HG02759 (cell line): ENCODE measurements at regions not wholly inside any gene's neighbourhood (a gene's known extent, or its start where the extent isn't known, plus 50 kb on each side); places are given as distances from the start of the nearest gene placed in this dataset.
A peak's percentile ranks its signal among the peaks of the same experiment; 100 is the strongest.
"Not testable (repeated sequence)": the region's sequence is repeated elsewhere in the genome, so short reads cannot be mapped to it uniquely, and the experiment has no call there.

Source experiments
- ATAC-seq: cut with Tn5 transposase; IDR thresholded peaks from one replicate; pipeline ENCODE4 v1.9.1; 2021; ENCODE audit warnings: mild to moderate bottlenecking, moderate library complexity; ENCODE audit not compliant: unreplicated experiment

DNA sequence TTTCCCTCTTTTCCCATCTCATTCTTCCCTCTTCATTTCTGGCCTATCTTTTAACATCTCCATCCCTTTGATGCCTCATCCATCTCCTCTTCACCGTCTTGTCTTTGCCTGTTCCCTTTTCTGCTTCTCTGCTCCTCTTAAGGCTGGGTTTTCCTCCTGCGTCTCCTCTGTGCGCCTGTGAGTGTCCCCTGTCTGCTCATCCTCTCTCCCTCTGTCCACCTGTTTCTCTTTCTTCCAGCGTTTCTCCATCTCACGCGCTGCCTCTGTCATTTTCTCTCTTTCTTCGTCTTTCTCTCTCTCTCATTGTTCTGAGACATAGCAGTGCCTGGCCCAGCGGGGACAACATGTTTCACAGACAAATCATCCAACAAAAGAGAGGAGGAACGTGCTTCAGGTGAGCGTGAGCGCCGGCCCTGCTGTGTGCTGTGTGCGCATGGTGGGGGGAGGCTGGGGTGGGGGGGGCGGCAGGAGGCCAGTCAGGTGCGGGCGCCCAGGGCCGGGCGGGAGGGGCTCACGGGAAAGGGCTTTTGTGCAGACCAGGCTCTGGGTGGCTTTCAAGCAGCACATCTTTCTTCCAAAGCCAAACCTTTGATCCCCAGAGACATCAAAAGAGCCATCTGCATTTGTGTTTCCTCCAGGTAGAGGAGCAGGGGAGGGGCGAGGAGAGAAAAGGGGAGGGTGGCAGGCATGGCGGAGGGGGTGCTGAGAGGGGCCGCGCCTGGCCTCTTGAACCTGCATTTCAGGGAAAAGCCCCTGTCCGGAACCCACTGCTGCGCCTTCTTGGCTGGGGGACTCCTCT, 121.3 kb downstream of the VEGFA start:
- ATAC-seq: no peak

DNA sequence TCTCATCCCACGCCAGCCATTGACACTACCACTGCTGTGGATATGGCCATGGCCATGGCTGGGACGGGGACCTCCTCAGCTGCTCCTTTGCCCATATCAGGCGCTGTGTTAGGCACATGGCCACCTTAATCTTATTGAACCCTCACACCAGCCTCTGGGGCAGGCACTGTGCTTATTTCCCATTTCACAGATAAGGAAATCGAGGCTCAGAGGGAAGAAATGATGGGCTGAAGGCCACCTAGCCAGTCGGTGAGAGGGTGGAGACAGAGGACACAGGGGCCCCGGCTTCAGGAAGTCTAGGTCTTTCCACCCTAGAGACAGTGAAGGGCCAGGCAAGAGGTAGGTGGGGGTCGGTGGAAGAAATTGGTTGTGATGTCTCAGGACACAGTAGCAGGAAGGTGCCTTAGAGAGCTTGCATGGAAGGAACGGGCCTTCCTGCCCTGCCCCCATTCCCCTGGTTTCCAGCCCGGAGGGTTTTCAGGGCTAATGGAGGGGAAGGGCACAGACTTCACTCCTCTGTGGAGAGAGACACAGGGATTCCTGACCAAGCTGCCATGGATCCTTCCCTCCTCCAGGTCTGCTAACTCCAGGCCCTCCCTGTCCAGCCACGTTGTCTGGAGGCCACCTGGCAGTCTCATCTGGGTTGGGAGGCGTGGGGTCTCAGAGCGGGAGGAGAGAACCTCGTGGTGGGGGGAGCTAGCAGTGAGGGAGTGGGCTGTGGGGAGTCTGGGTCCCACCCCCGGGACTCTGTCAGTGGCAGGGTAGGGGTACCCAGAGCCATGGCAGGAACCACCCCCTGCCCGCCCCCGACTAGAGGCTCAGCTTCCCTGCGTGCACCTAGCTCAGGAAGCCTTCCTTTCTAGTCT, 120.4 kb downstream of the VEGFA start:
- no peak for ATAC-seq

DNA sequence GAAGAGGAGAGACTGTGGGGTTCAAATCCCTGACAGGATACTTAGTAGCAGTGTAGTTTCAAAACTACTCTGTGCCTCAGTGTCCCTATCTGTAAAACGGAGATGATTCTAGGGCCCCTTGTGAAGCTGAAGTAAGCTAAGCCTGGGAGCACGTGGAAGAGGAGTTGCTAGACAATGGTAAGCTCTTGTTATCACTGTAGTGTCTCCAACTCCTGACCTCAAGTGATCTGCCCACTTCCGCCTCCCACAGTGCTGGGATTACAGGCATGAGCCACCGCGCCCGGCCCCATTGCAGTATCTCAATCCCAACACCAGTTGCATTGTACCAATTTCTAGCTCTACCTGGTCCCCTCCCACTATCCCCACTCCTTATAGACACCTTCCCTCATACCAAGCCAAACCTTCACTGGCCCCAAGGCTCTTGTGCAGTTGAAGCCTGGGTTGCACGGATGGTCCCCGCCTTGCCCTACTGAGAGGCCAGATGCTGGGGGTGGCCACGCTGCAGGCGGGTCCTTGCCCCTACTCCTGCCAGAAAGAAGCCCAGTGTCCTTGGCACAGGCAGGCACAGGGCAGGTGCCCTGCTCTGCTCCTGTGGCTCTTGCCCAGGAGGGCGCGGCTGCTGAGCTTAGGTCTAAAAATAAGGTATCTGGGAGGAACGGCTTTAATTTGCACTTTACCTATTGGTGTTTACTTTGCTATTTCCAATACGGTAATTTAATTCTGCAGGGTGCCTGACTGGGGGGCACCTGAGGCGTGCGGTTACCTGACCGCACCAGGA, 118.1 kb downstream of the VEGFA start:
- no peak for ATAC-seq

DNA sequence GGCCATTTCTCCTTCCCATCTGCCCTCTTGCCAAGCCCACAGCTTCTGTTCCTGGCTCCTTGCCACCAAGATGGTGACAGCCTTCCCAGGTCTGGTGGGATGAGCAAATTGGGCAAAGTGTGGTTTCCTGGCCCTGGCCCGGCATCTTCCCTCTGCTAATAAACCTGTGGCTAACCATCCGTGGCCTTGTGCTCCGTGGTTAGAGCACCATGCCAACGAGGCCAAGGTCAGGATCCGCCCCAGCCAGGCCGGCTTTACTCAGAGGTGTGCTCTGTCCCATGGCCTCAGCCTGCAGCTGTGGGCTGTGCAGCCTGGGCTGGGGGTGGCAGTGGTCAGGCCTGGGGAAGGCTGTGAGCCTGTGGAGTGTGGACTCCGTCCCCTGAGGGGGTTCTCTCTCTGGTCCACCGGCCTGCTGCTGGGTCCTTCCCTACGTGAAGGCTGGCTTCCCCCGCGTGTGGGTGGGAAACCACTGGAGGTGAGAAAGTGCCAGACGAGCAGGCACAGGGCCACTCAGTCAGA, 117.4 kb downstream of the VEGFA start:
- ATAC-seq: no peak

DNA sequence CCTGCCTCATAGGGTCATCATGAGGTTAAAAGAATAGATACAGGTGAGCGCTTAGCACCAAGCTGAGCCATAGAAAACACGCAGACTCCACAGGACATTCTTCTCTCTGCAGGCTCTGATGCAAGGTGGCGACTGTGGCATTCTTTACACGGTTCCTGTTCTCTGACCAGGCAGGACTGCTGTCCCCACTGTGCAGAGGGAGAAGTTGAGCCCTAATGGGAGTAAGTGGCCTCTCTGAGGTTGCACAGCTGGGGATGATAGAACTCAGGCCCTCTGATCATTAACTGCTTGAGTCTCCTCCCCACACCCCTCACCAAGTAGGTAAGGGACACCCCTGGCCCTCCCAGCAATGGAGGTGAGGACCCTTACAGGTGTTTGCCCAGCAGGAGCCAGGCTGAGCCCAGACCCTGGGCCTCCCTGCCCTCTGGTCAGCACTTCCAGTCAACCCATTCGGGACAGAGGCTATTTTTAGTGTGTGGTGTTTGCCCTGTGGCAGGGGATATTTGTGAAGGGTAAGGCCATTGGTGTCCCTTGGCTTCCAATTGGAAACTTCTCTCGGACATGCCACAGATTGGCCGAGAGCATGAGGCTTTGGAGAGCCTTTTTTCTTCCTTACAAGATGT, 116.8 kb downstream of the VEGFA start:
- no peak for ATAC-seq

DNA sequence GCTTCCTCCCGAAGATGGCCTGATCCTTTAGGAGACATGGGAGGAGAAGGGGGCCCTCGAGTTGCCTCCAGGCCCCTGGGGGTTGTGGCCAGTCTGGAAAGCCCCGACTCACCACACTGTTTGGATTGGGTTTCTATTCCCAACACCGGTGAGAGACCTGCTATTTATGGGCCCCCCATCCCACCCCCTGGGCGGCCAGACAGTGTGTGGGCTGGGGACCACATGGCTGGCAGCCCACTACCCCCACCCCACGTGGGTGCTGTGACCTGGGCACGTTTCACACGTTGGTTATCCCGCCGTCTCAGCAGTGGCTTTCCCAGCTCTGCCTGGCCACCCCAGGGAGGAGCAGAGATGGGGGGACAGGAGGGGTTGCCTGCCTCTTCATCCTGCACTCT, 116.1 kb downstream of the VEGFA start:
- no peak for ATAC-seq

DNA sequence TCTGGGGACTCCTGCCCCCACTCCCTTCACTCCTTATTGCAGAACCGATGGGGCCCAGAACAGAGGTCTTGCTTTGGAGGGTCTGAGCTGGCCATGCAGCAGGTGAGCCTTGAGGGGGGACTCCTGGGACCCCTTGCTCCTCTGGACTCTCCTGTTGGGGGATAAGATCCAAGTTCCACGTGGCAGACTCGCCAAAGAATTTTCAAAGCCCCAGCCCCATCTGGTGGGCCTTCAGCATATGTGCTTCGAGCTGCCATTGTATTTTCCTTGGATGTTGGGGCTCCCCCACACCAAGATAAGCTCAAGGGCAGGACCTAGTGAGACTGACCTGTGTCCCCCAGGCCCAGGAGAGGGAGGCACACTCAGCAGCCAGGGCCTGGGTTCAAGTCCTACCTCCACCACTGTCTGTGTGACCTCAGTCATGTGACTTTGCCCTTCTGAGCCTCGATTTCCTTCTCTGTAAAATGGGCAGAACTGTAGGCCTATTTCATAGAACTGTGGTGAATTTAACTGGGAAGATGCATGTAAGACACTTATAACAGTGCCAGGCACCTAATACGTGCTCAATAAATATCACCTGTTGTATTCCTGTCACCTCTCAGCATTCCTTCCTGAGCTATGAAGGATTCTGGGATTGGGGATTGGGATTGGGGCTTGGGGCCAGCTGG, 115.5 kb downstream of the VEGFA start:
- no peak for ATAC-seq

DNA sequence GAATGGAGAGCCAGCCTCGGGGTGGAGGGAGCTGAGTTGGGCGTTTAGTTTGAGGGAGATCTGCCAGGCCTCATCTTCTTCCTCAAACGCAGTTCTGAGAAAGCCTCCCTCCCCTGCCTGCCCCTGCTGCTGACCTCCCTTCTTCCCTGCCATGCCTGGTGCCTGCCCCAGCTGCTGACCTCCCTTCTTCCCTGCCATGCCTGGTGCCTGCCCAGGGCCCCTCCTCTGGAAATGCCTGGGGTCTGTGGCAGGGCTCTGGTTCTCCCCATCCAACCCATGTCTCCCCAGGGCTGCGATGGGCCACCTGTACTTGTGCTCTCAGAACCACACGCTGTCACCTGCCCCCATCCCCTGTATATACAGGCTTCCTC, 114.6 kb downstream of the VEGFA start:
- ATAC-seq: no peak

DNA sequence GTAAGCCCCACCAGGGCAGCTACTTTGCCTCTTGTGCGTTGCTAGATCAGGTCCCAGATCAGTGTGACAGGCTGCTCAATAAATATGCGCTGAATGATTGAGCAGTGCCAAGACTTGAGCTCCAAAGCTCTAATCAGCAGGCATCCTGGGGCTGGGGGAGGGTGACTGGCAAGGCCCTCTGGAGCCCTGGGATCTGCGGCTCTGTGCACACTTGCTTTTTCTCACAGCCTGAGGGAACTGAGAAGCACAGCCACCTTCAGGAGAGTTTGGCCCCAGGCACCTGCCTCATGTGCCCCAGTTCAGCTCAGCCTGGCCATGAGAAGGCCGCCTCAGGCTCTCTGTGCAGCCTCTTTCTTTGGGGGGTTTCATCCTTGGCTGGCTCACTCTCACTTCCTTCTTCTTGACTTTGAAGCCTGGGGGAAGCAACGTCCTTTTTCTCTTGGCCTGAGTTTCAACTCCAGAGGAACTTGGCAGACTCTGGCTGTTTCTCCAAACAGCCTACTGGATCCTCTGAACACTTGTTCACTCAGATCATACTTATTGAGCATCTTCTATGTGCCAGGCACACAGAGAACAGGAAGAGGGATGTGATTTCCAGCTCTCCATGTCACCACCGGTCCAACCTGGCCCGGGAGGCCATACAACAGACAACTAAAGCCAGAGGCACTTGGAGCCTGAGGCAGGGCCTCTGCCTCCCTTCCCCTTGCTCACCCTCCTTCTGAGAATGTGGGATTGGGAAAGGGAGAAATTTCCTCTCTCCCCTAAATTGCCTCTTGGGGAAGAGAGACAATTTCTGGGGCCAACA, 114.0 kb downstream of the VEGFA start:
- ATAC-seq: peak; percentile 59

DNA sequence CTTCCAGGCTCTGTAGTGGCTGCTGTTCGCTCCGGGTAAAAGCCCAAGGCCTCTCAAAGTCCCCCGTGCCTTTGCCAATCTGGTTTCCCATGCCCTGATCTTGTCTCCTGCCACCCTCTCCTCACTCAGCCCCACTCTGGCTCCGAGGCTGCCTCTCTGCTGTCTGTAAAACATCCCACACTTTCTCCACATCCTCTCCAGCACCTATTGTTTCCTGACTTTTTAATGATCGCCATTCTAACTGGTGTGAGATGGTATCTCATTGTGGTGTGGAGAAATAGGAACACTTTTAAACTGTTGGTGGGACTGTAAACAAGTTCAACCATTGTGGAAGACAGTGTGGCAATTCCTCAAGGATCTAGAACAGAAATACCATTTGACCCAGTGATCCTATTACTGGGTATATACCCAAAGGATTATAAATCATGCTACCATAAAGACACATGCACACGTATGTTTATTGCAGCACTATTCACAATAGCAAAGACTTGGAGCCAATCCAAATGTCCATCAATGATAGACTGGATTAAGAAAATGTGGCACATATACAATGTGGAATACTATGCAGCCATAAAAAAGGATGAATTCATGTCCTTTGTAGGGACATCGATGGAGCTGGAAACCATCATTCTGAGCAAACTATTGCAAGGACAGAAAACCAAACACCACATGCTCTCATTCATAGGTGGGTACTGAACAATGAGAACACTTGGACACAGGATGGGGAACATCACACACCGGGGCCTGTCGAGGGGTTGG, 112.9 kb downstream of the VEGFA start:
- not testable (repeated sequence) for ATAC-seq

DNA sequence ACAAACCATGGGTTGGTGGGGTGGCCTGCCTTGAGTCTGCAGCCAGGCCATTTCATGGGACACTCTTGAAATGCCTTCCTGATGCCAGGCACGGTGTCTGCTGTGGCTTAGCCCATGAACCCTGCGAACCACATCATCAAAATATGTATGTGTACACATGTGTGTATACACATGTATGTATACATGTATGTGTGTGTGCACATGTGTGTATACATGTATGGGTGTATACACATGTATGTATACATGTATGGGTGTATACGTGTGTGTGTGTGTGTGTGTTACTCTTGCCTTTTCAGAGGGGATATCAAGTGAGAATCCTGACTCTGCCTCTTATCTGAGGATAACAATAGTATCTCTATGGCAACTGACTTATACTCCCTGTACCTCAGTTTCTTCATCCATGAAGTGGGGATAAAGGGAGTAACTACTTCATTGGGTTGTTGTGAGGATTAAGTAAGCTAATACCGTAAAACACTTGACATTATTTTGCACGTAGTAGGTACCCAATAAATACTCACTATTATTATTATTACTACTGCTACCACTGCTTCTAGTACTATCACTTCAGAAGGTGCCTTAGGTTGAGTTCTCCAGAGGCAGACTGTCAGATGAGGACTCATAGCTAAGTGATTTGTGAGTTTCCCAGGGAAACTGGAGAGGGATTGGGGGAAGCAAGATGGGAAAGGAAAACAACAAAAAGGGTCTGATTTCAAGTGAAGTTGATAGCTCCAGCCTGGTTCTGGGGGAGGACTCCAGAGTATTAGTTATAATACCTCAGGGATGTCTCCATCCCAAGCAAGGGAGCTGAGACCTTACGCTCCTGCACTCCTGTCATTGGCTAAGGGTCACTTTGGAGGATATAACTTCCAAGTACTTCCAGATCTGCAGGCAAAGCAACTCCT, 110.5 kb downstream of the VEGFA start:
- no peak for ATAC-seq

DNA sequence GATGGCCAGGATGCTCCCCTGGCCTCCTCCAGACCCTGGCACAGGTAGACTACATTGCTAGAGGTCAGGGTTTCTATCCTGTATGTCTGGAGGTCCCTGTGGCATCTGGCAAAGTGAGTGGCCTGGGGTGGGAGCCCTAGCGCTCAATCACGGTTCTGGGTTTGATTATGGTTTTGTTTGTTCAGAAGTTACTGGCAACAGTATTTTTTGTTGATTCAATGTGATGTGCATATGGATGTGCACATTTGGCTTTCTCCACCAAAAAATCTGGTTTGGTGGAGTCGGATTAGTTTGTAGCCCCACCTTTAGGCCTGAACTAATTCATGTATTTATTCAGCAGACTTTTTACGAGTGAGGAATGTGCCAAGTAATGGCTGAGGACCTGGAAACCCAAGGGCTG, 109.7 kb downstream of the VEGFA start:
- no peak for ATAC-seq

DNA sequence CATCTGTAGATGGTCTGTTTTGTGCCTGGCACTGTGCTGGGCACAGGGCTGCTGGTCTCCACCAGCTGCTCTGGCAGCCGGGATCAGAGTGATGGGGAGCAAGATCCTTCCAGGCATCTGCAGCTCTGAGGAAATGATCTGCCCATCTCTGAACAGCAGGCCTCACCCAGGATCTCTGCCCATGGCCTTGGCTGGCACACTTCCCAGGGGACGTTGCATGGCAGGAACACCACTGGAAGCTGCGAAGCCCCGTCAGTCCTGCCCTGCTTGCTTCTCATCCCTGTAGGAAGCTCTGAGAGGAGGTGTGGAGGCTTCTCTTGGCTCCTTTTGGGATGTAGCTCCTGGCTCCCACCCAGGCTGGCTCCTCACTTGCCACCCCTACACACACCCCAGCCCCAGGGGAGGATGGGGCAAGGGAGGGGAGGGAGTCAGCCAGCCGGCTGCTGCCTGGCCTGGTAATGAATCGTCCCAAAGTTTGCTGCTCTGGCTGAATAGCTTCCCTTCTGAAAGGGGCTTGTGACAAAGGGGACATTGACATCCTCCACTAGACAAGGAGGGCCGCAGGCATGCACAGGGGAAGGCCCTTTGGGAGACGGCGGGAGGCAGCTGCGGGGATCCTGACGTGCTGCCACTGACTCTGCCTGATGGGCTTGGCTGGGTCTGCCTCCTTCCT, 108.9 kb downstream of the VEGFA start:
- ATAC-seq: no peak

DNA sequence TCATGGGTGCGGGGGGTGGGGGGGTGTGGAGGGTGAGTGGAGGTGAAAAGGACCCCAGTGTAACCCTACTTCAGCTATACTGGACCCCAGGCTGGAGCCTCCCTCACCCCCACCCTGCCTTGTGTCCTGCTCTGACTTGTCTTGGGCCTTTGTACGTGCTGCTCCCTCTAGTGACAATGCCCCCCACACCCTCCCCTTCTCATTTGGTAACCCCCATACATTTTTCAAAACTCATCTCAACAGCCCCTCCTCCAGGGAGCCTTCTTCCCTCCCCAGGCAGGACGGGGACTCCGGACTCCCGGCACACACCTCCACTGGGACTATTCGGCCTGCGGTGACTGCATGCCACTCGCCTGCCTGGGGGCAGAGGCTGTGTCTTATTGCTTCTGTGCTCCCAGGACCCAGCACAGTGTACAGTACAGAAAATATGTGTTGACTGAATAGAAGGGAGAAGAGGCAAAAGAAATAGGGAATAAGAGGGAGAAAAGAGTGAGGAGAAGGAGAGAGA, 108.2 kb downstream of the VEGFA start:
- ATAC-seq: no peak

DNA sequence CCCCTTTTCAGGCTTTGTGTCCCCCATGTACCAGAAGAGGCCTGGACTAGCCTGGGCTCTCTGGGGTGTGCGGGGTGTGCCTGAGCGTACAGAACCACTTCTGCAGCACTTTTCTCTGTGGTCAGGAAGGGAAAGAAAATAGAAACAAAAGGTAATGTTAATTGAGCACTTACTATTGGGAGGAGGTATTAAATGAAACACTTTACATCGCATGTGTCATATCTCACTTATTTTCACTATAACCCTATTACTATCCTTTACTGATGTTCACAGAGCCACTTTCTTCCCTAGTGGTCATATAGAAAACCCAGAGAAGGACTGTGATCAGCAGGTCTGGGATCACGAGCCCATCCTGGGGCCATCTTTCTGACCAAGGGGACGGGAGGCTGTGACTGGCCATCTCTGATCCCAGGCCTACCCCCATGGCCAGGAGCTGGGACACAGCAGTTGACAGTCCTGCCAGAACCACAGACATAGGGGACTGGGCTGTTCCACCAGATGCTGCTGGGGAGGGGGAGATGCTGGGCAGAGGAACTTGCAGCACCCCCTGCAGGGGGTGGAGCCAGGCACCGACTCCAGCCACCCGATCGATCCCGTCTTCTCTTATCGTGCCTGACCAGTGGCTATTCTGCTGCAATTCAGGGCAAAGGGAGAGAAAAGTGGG, 107.6 kb downstream of the VEGFA start:
- no peak for ATAC-seq

DNA sequence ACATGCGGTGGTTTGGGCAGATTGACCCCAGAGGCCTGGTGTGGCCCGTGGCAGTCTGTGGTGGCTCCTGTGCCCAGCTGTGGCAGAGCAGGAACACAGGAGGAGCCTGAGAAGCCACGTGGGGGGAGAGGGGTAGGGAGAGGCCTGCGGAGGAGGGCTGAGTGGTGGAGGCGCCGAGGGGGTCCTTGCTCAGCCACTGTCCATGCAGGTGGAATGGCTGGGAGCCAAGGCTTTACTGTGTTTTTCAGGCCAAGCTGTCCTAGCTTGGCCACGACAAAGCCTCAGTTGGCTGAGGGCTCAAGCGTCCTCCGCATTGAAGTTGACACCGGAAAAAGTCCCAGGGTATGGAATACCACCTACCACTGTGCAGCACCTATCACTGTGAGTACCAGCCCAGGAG, 107.0 kb downstream of the VEGFA start:
- ATAC-seq: no peak
